ENCODE measurements at regions not wholly inside any gene's neighbourhood (a gene's known extent, or its start where the extent isn't known, plus 50 kb on each side); places are given as distances from the start of the nearest gene placed in this dataset.

DNA sequence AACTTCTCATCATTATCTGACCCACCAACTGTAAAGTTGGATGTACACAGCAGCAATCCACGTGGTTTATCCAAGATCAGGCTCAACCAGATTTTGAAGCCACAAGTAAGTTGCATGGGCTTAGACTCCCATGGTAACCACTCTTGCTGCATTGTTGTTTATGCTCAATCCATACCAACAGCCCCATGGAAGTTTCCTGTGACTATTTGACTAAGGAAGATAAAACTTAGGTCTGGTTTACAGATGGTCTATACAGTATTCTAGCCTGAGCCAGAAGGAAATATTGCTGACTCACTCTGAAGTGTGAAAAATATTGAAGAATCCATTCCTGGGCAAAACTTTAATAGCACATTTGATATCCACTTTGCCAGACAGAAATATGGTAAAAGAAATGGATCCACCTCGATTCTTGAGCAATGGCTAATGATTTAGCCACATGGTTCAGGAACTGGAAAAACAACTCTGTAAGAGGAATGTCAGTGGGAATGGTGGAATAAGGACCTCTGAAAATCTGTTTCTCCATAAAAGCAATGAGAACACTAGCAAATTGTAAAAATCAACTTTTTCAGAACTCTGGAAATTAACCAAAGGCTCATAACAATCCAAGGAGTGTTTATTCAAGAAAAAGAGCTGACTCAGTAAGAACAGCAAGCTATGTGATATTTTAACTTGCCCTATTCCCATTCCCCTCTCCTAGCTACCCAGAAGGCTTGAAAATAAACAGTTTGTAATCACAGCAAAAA, 162.9 kb upstream of the STT3B start:
- TF ChIP-seq, protein P1, sequence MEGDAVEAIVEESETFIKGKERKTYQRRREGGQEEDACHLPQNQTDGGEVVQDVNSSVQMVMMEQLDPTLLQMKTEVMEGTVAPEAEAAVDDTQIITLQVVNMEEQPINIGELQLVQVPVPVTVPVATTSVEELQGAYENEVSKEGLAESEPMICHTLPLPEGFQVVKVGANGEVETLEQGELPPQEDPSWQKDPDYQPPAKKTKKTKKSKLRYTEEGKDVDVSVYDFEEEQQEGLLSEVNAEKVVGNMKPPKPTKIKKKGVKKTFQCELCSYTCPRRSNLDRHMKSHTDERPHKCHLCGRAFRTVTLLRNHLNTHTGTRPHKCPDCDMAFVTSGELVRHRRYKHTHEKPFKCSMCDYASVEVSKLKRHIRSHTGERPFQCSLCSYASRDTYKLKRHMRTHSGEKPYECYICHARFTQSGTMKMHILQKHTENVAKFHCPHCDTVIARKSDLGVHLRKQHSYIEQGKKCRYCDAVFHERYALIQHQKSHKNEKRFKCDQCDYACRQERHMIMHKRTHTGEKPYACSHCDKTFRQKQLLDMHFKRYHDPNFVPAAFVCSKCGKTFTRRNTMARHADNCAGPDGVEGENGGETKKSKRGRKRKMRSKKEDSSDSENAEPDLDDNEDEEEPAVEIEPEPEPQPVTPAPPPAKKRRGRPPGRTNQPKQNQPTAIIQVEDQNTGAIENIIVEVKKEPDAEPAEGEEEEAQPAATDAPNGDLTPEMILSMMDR (conservative IDR thresholded peaks at IDR 0.05; ENCODE audit: low read length): no peak
- TF ChIP-seq EZH2phosphoT487 (IDR thresholded peaks at IDR 0.05; ENCODE audit: borderline replicate concordance): no peak

Measured in Loucy (cell line).